Liver (tissue), 8 donors: ENCODE measurements at regions not wholly inside any gene's neighbourhood (a gene's known extent, or its start where the extent isn't known, plus 50 kb on each side); places are given as distances from the start of the nearest gene placed in this dataset.

ENCODE experiments used
- DNase-seq: peaks from one replicate; pipeline ENCODE4 v3.0.0-alpha.2; 2017; ENCODE audit warnings: low spot score
- H3K27ac ChIP-seq, 2 donors: one replicate each; pipeline ENCODE4 v1.7.0; 2013; ENCODE audit warnings: inconsistent platforms in 2 of 2, low read length in 2 of 2, control low read depth in 1 of 2, low read depth in 1 of 2, mild to moderate bottlenecking in 1 of 2
- H3K27me3 ChIP-seq, 4 donors: one replicate each; pipeline versions ENCODE4 v1.6.1 to v1.7.0; 2013; ENCODE audit warnings: low read length in 3 of 4, inconsistent platforms in 1 of 4, mild to moderate bottlenecking in 1 of 4, moderate library complexity in 1 of 4; ENCODE audit not compliant: control insufficient read depth in 4 of 4, insufficient read depth in 4 of 4
- H3K36me3 ChIP-seq, 4 donors: one replicate each; pipeline versions ENCODE4 v1.6.1 to v1.7.0; 2013; ENCODE audit warnings: low read length in 3 of 4, mild to moderate bottlenecking in 3 of 4, low read depth in 1 of 4, moderate library complexity in 1 of 4; ENCODE audit not compliant: control insufficient read depth in 4 of 4, insufficient read depth in 3 of 4
- H3K4me1 ChIP-seq, 4 donors: one replicate each; pipeline versions ENCODE4 v1.6.1 to v1.7.0; 2013; ENCODE audit warnings: low read length in 3 of 4, mild to moderate bottlenecking in 3 of 4, moderate library complexity in 1 of 4; ENCODE audit not compliant: control insufficient read depth in 4 of 4, insufficient read depth in 4 of 4
- H3K4me3 ChIP-seq, 3 donors: one replicate each; pipeline versions ENCODE4 v1.6.1 to v1.7.0; 2013; ENCODE audit warnings: low read length in 3 of 3, control low read depth in 1 of 3, low read depth in 1 of 3, mild to moderate bottlenecking in 1 of 3
- H3K9ac ChIP-seq, 2 donors: one replicate each; pipeline ENCODE4 v1.7.0; 2013; ENCODE audit warnings: low read length in 2 of 2, mild to moderate bottlenecking in 2 of 2, moderate library complexity in 2 of 2, control low read depth in 1 of 2, low read depth in 1 of 2
- H3K9me3 ChIP-seq, 4 donors: one replicate each; pipeline versions ENCODE4 v1.6.1 to v1.7.0; 2013; ENCODE audit warnings: low read length in 3 of 4; ENCODE audit not compliant: control insufficient read depth in 4 of 4
- EGR1 ChIP-seq, 2 donors: IDR thresholded peaks; 2 replicates each; pipeline ENCODE4 v1.6.1; 2016 to 2018; ENCODE audit warnings: antibody characterized with exemption in 2 of 2, low read depth in 2 of 2
- FOXA1 ChIP-seq: IDR thresholded peaks from 2 replicates; pipeline ENCODE4 v1.6.1; 2016; ENCODE audit warnings: antibody characterized with exemption
- FOXA2 ChIP-seq: IDR thresholded peaks from 2 replicates; pipeline ENCODE4 v1.6.1; 2016; ENCODE audit warnings: antibody characterized with exemption
- GABPA ChIP-seq, 2 donors: IDR thresholded peaks in 1 of 2; conservative IDR thresholded peaks in 1 of 2; 2 replicates each; pipeline ENCODE4 v1.6.1; 2016; ENCODE audit warnings: antibody characterized with exemption in 2 of 2, mild to moderate bottlenecking in 1 of 2, moderate library complexity in 1 of 2
- HNF4A ChIP-seq, 2 donors: conservative IDR thresholded peaks; 2 replicates each; pipeline ENCODE4 v1.6.1; 2016; ENCODE audit warnings: antibody characterized with exemption in 2 of 2, mild to moderate bottlenecking in 2 of 2
- HNF4G ChIP-seq: IDR thresholded peaks from 2 replicates; pipeline ENCODE4 v1.6.1; 2016; ENCODE audit warnings: antibody characterized with exemption
- JUND ChIP-seq, 2 donors: IDR thresholded peaks; 2 replicates each; pipeline ENCODE4 v1.6.1; 2016; ENCODE audit warnings: antibody characterized with exemption in 2 of 2
- NR2F2 ChIP-seq: IDR thresholded peaks from 2 replicates; pipeline ENCODE4 v1.6.1; 2016; ENCODE audit warnings: antibody characterized with exemption
- RAD21 ChIP-seq, 2 donors: IDR thresholded peaks; 2 replicates each; pipeline ENCODE4 v1.6.1; 2016; ENCODE audit warnings: antibody characterized with exemption in 2 of 2, mild to moderate bottlenecking in 2 of 2
- RXRA ChIP-seq, 2 donors: IDR thresholded peaks; 2 replicates each; pipeline ENCODE4 v1.6.1; 2017 to 2018; ENCODE audit warnings: antibody characterized with exemption in 2 of 2, mild to moderate bottlenecking in 1 of 2
- SP1 ChIP-seq: IDR thresholded peaks from 2 replicates; pipeline ENCODE4 v1.6.1; 2018; ENCODE audit warnings: antibody characterized with exemption, mild to moderate bottlenecking
- TAF1 ChIP-seq: conservative IDR thresholded peaks from 2 replicates; pipeline ENCODE4 v1.6.1; 2016; ENCODE audit warnings: antibody characterized with exemption, mild to moderate bottlenecking
- YY1 ChIP-seq: IDR thresholded peaks from 2 replicates; pipeline ENCODE4 v1.6.1; 2016; ENCODE audit warnings: antibody characterized with exemption, mild to moderate bottlenecking
- WGBS: extraction: QIAGEN DNeasy Blood & Tissue Kit; methylation state at CpG from one replicate; pipeline ENCODE4 v1.1.7; 2013; 5-methylcytosine and 5-hydroxymethylcytosine counted together
- TF ChIP-seq, protein P1 (sequence below): IDR thresholded peaks from 2 replicates; pipeline ENCODE4 v1.6.1; 2016; ENCODE audit warnings: antibody characterized with exemption, mild to moderate bottlenecking
- TF ChIP-seq, protein P2 (sequence below): IDR thresholded peaks from 2 replicates; pipeline ENCODE4 v1.6.1; 2016; ENCODE audit warnings: antibody characterized with exemption
- TF ChIP-seq, protein P3 (sequence below): IDR thresholded peaks from 2 replicates; pipeline ENCODE4 v1.6.1; 2016; ENCODE audit warnings: antibody characterized with exemption
- TF ChIP-seq, protein P4 (sequence below): fragments of 150-350 bp; IDR thresholded peaks from 2 replicates; pipeline ENCODE4 v1.5.1; 2017; ENCODE audit warnings: improper control_type of control experiment, low read depth, low read length; ENCODE audit not compliant: missing input control
- TF ChIP-seq, protein P5 (sequence below): IDR thresholded peaks from 2 replicates; pipeline ENCODE4 v1.6.1; 2016; ENCODE audit warnings: antibody characterized with exemption
- donor health status: healthy.
- donor health status: healthy.
- donor health status: healthy.
- donor health status: healthy.
- donor health status: healthy.

DNA sequence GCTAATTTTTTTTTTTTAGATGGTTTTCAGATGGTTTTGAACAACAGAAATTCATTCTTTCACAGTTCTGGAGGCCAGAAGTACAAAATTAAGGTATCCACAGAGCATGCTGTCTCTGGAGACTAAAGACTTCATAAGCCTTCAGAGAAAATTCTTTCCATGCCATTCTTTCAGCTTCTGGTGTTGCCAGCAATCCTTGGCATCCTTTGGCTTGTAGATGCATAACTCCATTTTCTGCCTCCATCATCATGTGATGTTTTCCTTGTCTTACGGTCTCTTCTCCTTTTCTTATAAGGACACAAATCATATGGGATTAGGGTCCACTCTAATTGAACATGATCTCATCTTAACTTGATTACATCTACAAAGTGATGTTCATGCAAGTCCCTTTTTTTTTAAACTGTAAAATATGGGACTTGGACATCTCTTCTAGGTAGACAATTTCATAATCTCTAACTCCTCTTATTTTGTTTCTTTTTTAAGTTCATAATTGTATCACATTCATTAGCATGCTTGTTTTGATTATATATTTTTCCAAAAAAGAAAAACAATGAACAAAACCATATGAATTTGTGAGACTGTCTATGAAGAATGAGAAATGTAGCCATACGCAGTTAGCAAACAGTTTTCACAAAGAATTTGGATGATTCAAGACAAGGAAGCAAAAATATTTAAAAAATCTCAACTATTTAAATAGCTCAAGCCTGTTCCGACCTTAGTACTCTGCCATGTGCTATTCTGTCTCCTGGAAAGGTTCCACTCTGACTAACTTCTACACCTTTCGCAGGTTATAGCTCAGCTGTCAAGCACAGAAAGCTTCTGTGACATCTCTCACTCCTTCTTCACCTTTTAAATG is 53.1 kb upstream of the GIMD1 start:
- Histone ChIP-seq H3K27ac (no peak overlapping the region), H3K36me3 (no peaks in the 10 kb centered on the region), H3K4me1 (no peaks in the 10 kb centered on the region), H3K9me3 (no peaks in the 10 kb centered on the region), H3K4me3 (no peak overlapping the region), H3K27me3 (peaks cover 0 to 2% (median 0%) of the 10 kb centered on the region in 4 donors), H3K9ac (no peak overlapping the region)
- no peak for DNase-seq
- no peak for TF ChIP-seq YY1
- TF ChIP-seq NR2F2: no peak
- TF ChIP-seq JUND (IDR thresholded peaks at IDR 0.05): no peak
- no peak for TF ChIP-seq EGR1 (IDR thresholded peaks at IDR 0.05; ENCODE audit: low read depth in 2 of 2)
- TF ChIP-seq, protein P1, sequence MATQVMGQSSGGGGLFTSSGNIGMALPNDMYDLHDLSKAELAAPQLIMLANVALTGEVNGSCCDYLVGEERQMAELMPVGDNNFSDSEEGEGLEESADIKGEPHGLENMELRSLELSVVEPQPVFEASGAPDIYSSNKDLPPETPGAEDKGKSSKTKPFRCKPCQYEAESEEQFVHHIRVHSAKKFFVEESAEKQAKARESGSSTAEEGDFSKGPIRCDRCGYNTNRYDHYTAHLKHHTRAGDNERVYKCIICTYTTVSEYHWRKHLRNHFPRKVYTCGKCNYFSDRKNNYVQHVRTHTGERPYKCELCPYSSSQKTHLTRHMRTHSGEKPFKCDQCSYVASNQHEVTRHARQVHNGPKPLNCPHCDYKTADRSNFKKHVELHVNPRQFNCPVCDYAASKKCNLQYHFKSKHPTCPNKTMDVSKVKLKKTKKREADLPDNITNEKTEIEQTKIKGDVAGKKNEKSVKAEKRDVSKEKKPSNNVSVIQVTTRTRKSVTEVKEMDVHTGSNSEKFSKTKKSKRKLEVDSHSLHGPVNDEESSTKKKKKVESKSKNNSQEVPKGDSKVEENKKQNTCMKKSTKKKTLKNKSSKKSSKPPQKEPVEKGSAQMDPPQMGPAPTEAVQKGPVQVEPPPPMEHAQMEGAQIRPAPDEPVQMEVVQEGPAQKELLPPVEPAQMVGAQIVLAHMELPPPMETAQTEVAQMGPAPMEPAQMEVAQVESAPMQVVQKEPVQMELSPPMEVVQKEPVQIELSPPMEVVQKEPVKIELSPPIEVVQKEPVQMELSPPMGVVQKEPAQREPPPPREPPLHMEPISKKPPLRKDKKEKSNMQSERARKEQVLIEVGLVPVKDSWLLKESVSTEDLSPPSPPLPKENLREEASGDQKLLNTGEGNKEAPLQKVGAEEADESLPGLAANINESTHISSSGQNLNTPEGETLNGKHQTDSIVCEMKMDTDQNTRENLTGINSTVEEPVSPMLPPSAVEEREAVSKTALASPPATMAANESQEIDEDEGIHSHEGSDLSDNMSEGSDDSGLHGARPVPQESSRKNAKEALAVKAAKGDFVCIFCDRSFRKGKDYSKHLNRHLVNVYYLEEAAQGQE: no peak
- TF ChIP-seq HNF4G: no peak
- TF ChIP-seq, protein P2, sequence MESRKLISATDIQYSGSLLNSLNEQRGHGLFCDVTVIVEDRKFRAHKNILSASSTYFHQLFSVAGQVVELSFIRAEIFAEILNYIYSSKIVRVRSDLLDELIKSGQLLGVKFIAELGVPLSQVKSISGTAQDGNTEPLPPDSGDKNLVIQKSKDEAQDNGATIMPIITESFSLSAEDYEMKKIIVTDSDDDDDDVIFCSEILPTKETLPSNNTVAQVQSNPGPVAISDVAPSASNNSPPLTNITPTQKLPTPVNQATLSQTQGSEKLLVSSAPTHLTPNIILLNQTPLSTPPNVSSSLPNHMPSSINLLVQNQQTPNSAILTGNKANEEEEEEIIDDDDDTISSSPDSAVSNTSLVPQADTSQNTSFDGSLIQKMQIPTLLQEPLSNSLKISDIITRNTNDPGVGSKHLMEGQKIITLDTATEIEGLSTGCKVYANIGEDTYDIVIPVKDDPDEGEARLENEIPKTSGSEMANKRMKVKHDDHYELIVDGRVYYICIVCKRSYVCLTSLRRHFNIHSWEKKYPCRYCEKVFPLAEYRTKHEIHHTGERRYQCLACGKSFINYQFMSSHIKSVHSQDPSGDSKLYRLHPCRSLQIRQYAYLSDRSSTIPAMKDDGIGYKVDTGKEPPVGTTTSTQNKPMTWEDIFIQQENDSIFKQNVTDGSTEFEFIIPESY: no peak
- TF ChIP-seq, protein P3, sequence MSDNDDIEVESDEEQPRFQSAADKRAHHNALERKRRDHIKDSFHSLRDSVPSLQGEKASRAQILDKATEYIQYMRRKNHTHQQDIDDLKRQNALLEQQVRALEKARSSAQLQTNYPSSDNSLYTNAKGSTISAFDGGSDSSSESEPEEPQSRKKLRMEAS: no peak
- TF ChIP-seq TAF1: no peak
- no peak for TF ChIP-seq FOXA1
- no peak for TF ChIP-seq RXRA (IDR thresholded peaks at IDR 0.05)
- no peak for TF ChIP-seq FOXA2
- no peak for TF ChIP-seq GABPA (IDR thresholded peaks at IDR 0.05 in 1 of 2, conservative IDR thresholded peaks at IDR 0.05 in 1 of 2)
- TF ChIP-seq, protein P4, sequence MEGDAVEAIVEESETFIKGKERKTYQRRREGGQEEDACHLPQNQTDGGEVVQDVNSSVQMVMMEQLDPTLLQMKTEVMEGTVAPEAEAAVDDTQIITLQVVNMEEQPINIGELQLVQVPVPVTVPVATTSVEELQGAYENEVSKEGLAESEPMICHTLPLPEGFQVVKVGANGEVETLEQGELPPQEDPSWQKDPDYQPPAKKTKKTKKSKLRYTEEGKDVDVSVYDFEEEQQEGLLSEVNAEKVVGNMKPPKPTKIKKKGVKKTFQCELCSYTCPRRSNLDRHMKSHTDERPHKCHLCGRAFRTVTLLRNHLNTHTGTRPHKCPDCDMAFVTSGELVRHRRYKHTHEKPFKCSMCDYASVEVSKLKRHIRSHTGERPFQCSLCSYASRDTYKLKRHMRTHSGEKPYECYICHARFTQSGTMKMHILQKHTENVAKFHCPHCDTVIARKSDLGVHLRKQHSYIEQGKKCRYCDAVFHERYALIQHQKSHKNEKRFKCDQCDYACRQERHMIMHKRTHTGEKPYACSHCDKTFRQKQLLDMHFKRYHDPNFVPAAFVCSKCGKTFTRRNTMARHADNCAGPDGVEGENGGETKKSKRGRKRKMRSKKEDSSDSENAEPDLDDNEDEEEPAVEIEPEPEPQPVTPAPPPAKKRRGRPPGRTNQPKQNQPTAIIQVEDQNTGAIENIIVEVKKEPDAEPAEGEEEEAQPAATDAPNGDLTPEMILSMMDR: no peak
- no peak for TF ChIP-seq HNF4A (conservative IDR thresholded peaks at IDR 0.05)
- TF ChIP-seq, protein P5, sequence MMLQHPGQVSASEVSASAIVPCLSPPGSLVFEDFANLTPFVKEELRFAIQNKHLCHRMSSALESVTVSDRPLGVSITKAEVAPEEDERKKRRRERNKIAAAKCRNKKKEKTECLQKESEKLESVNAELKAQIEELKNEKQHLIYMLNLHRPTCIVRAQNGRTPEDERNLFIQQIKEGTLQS: no peak
- TF ChIP-seq SP1: no peak
- TF ChIP-seq RAD21 (IDR thresholded peaks at IDR 0.05): no peak
- 48% methylated on average over 4 of the region's 4 CpGs for WGBS
